ENCODE measurements at regions not wholly inside any gene's neighbourhood (a gene's known extent, or its start where the extent isn't known, plus 50 kb on each side); places are given as distances from the start of the nearest gene placed in this dataset.

- DNase-seq (no peak), ATAC-seq (no peak)
- Histone ChIP-seq H3K4me3 (no peak overlapping the region), H3K27me3 (no peaks in the 10 kb centered on the region), H3K4me1 (no peaks in the 10 kb centered on the region), H3K9me3 (no peaks in the 10 kb centered on the region), H3K36me3 (no peaks in the 10 kb centered on the region), H3K27ac (no peak overlapping the region)
- intact Hi-C loops (cut with DNase I) = no loop called here
- TF ChIP-seq, protein P1, sequence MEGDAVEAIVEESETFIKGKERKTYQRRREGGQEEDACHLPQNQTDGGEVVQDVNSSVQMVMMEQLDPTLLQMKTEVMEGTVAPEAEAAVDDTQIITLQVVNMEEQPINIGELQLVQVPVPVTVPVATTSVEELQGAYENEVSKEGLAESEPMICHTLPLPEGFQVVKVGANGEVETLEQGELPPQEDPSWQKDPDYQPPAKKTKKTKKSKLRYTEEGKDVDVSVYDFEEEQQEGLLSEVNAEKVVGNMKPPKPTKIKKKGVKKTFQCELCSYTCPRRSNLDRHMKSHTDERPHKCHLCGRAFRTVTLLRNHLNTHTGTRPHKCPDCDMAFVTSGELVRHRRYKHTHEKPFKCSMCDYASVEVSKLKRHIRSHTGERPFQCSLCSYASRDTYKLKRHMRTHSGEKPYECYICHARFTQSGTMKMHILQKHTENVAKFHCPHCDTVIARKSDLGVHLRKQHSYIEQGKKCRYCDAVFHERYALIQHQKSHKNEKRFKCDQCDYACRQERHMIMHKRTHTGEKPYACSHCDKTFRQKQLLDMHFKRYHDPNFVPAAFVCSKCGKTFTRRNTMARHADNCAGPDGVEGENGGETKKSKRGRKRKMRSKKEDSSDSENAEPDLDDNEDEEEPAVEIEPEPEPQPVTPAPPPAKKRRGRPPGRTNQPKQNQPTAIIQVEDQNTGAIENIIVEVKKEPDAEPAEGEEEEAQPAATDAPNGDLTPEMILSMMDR (IDR thresholded peaks at IDR 0.05) = no peak
- no peak for TF ChIP-seq POLR2A (IDR thresholded peaks at IDR 0.05)
- 75% methylated on average over 2 of the region's 2 CpGs for WGBS (ENCODE audit: insufficient coverage, low coverage, low lambda C conversion rate, missing lambda C conversion rate)
These were observed 201.2 kb upstream of the MYLIP start for GRCh38 chr6:15927531-15928225.

DNA sequence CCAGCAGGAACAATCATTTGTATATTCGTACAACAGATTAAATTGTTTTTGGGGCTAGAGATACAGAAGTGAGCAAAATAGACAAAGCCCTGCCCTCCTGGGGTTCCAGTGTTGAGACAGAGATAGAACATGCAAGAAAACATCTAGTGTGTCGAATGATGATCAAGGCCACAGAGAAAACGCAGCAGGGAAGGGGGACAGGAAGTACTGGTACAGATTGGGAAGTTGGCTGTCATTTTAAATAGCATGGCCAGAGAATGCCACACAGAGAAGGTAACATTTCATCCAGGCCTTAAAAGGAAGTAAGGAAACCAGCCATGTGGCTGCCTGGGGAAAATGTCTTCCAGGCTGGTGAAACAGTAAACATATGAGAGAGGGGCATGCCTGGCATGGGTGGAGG lies 202.6 kb upstream of the MYLIP start:
- no peak overlapping the region for H3K27ac ChIP-seq
- H3K4me1 ChIP-seq = no peaks in the 10 kb centered on the region
- H3K4me3 ChIP-seq = no peak overlapping the region
- H3K9me3 ChIP-seq = no peaks in the 10 kb centered on the region
- no peak for DNase-seq
- no peak for ATAC-seq
- H3K36me3 ChIP-seq = no peaks in the 10 kb centered on the region
- WGBS (ENCODE audit: insufficient coverage, low coverage, low lambda C conversion rate, missing lambda C conversion rate) = 36% methylated on average over 3 of the region's 3 CpGs
- no peaks in the 10 kb centered on the region for H3K27me3 ChIP-seq
- TF ChIP-seq, protein P1 (IDR thresholded peaks at IDR 0.05) = no peak
- TF ChIP-seq POLR2A (IDR thresholded peaks at IDR 0.05) = no peak
- intact Hi-C loops (cut with DNase I) = no loop called here

DNA sequence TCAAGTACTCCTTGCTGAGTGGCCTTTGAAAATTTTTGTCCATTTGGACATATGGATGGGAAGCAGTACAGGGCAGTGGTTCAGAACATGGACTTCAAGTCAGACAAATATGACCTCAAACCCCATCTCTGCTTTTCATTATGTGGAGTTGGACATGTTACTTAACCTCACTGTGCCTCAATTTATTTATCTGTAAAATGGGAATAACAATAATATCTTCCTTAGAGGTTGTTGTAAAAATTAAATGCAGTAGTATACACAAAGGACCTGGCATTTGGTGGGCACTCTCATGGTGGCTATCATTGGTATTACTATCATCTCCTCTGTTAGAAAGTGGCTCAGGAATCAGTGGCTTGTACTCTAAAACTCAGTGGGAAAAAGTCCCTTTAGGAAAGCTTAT lies 204.0 kb upstream of the MYLIP start:
- Histone ChIP-seq H3K4me3 (no peak overlapping the region), H3K27me3 (no peaks in the 10 kb centered on the region), H3K9me3 (no peaks in the 10 kb centered on the region), H3K4me1 (no peaks in the 10 kb centered on the region), H3K36me3 (no peaks in the 10 kb centered on the region), H3K27ac (no peak overlapping the region)
- intact Hi-C loops (cut with DNase I) = no loop called here
- ATAC-seq = no peak
- no peak for DNase-seq
- TF ChIP-seq, protein P1 (IDR thresholded peaks at IDR 0.05) = no peak
- no peak for TF ChIP-seq POLR2A (IDR thresholded peaks at IDR 0.05)

- no peaks in the 10 kb centered on the region for H3K36me3 ChIP-seq
- no peak overlapping the region for H3K27ac ChIP-seq
- intact Hi-C loops (cut with DNase I) = no loop called here
- peak in 1 of 3 donors; percentile 27 for DNase-seq
- WGBS (ENCODE audit: insufficient coverage, low coverage, low lambda C conversion rate, missing lambda C conversion rate) = 50% methylated on average over 6 of the region's 7 CpGs
- H3K27me3 ChIP-seq = no peaks in the 10 kb centered on the region
- ATAC-seq = peak in 2 of 4 donors; percentile 44 to 45
- no peak for TF ChIP-seq POLR2A (IDR thresholded peaks at IDR 0.05)
- TF ChIP-seq, protein P1 (IDR thresholded peaks at IDR 0.05) = no peak
- H3K4me1 ChIP-seq = no peaks in the 10 kb centered on the region
- H3K4me3 ChIP-seq = no peak overlapping the region
- H3K9me3 ChIP-seq = no peaks in the 10 kb centered on the region
These were observed 206.2 kb upstream of the MYLIP start for GRCh38 chr6:15922510-15923250.

Data from right lobe of liver (tissue), 6 donors.